Small intestine (tissue), 7 donors: ENCODE measurements at regions not wholly inside any gene's neighbourhood (a gene's known extent, or its start where the extent isn't known, plus 50 kb on each side); places are given as distances from the start of the nearest gene placed in this dataset.

Source experiments
- DNase-seq, 2 donors: peaks; one replicate each; pipeline versions ENCODE4 v3.0.0 to v3.0.0-alpha.2; 2013
- FAIRE-seq: peaks from 2 replicates; lab custom pipeline; 2012; peaks lifted over from hg19 to GRCh38; lab: Jason Lieb, UNC
- H3K27ac ChIP-seq, 3 donors: one replicate each; pipeline ENCODE4 v1.5.1; 2013; ENCODE audit warnings: low read length in 2 of 3, mild to moderate bottlenecking in 2 of 3, control low read depth in 1 of 3, inconsistent platforms in 1 of 3, low read depth in 1 of 3, moderate library complexity in 1 of 3
- H3K27me3 ChIP-seq, 3 donors: one replicate each; pipeline ENCODE4 v1.6.1; 2013; ENCODE audit warnings: low read length in 3 of 3, inconsistent platforms in 1 of 3; ENCODE audit not compliant: control insufficient read depth in 3 of 3, insufficient read depth in 3 of 3
- H3K36me3 ChIP-seq, 3 donors: one replicate each; pipeline ENCODE4 v1.6.1; 2013; ENCODE audit warnings: low read length in 3 of 3, inconsistent platforms in 1 of 3, low read depth in 1 of 3, mild to moderate bottlenecking in 1 of 3, moderate library complexity in 1 of 3; ENCODE audit not compliant: control insufficient read depth in 3 of 3, insufficient read depth in 2 of 3
- H3K4me1 ChIP-seq, 3 donors: one replicate each; pipeline ENCODE4 v1.6.1; 2013; ENCODE audit warnings: low read length in 2 of 3, inconsistent platforms in 1 of 3, low read depth in 1 of 3, mild to moderate bottlenecking in 1 of 3, moderate library complexity in 1 of 3; ENCODE audit not compliant: control insufficient read depth in 3 of 3, insufficient read depth in 2 of 3
- H3K4me3 ChIP-seq, 3 donors: one replicate each; pipeline ENCODE4 v1.5.1; 2013; ENCODE audit warnings: low read length in 3 of 3, control low read depth in 1 of 3, inconsistent platforms in 1 of 3, low read depth in 1 of 3, mild to moderate bottlenecking in 1 of 3, moderate library complexity in 1 of 3
- H3K9me3 ChIP-seq, 2 donors: one replicate each; pipeline ENCODE4 v1.6.1; 2013; ENCODE audit warnings: low read depth in 1 of 2, low read length in 1 of 2; ENCODE audit not compliant: control insufficient read depth in 2 of 2, insufficient read depth in 1 of 2
- WGBS, 3 donors: extraction: QIAGEN DNeasy Blood & Tissue Kit; methylation state at CpG; one replicate each; pipeline ENCODE4 v1.1.7; 2013; 5-methylcytosine and 5-hydroxymethylcytosine counted together
- donor health status: healthy with polysubstance abuse.
- donor health status: control.
- donor health status: control.
- donor health status: Bipolar disorder and iron deficiency.
- donor health status: healthy.

- DNase-seq (peak; percentile 17 to 52), FAIRE-seq (no peak)
- no peak overlapping the region for H3K4me3 ChIP-seq
- no peaks in the 10 kb centered on the region for H3K27me3 ChIP-seq
- peak overlapping the region in 1 of 3 donors; percentile 34 for H3K27ac ChIP-seq
- H3K9me3 ChIP-seq, result no peaks in the 10 kb centered on the region
- WGBS, 3 donors, result 51 to 58% (median 58%) methylated on average over 6 of the region's 6 CpGs
- H3K4me1 ChIP-seq, result peaks cover 0 to 19% (median 2%) of the 10 kb centered on the region in 3 donors
- H3K36me3 ChIP-seq, result no peaks in the 10 kb centered on the region
Observed at GRCh38 chr12:59077575-59078426, 157.5 kb upstream of the LRIG3 start.

- no peak overlapping the region for H3K4me3 ChIP-seq
- DNase-seq, result peak in 1 of 2 donors; percentile 25
- 7 to 37% (median 23%) methylated on average over 3 of the region's 3 CpGs for WGBS, 3 donors
- H3K36me3 ChIP-seq, result no peaks in the 10 kb centered on the region
- H3K9me3 ChIP-seq, result no peaks in the 10 kb centered on the region
- H3K27me3 ChIP-seq, result no peaks in the 10 kb centered on the region
- peaks cover 0 to 13% (median 2%) of the 10 kb centered on the region in 3 donors for H3K4me1 ChIP-seq
- H3K27ac ChIP-seq, result peak overlapping the region in 1 of 3 donors; percentile 34
- FAIRE-seq, result no peak
Observed at GRCh38 chr12:59077153-59077552, 156.8 kb upstream of the LRIG3 start.

- no peaks in the 10 kb centered on the region for H3K27me3 ChIP-seq
- DNase-seq (no peak), FAIRE-seq (no peak)
- H3K4me3 ChIP-seq, result no peak overlapping the region
- peaks cover 0 to 12% (median 2%) of the 10 kb centered on the region in 3 donors for H3K4me1 ChIP-seq
- WGBS, 3 donors, result 35 to 58% (median 52%) methylated on average over 1 of the region's 1 CpG
- H3K27ac ChIP-seq, result no peak overlapping the region
- no peaks in the 10 kb centered on the region for H3K9me3 ChIP-seq
- H3K36me3 ChIP-seq, result no peaks in the 10 kb centered on the region
Observed at GRCh38 chr12:59076622-59077021, 156.3 kb upstream of the LRIG3 start.

GRCh38 chr12:59075968-59076490, 155.7 kb upstream of the LRIG3 start:
- no peaks in the 10 kb centered on the region for H3K9me3 ChIP-seq
- WGBS, 3 donors, result 93 to 98% (median 96%) methylated on average over 4 of the region's 4 CpGs
- DNase-seq, result no peak
- no peaks in the 10 kb centered on the region for H3K36me3 ChIP-seq
- FAIRE-seq, result no peak
- peaks cover 0 to 12% (median 2%) of the 10 kb centered on the region in 3 donors for H3K4me1 ChIP-seq
- H3K27me3 ChIP-seq, result no peaks in the 10 kb centered on the region
- no peak overlapping the region for H3K4me3 ChIP-seq
- H3K27ac ChIP-seq, result no peak overlapping the region

GRCh38 chr12:59075141-59075540, 154.8 kb upstream of the LRIG3 start:
- DNase-seq (no peak), FAIRE-seq (no peak)
- Histone ChIP-seq H3K36me3 (no peaks in the 10 kb centered on the region), H3K4me3 (no peak overlapping the region), H3K9me3 (no peaks in the 10 kb centered on the region), H3K27me3 (no peaks in the 10 kb centered on the region), H3K27ac (no peak overlapping the region), H3K4me1 (peaks cover 0 to 12% (median 2%) of the 10 kb centered on the region in 3 donors)
- WGBS, 3 donors, result 40 to 66% (median 50%) methylated on average over 3 of the region's 3 CpGs

GRCh38 chr12:59070322-59070933, 150.1 kb upstream of the LRIG3 start:
- 22 to 46% (median 29%) methylated on average over 3 of the region's 3 CpGs for WGBS, 3 donors
- Histone ChIP-seq H3K27ac (no peak overlapping the region), H3K4me1 (peaks cover 0 to 9% (median 3%) of the 10 kb centered on the region in 3 donors), H3K27me3 (no peaks in the 10 kb centered on the region), H3K4me3 (no peak overlapping the region), H3K9me3 (no peaks in the 10 kb centered on the region), H3K36me3 (no peaks in the 10 kb centered on the region)
- DNase-seq, result no peak
- no peak for FAIRE-seq

GRCh38 chr12:59069516-59069915, 149.2 kb upstream of the LRIG3 start:
- 62 to 89% (median 89%) methylated on average over 1 of the region's 1 CpG for WGBS, 3 donors
- DNase-seq (no peak), FAIRE-seq (no peak)
- Histone ChIP-seq H3K27me3 (no peaks in the 10 kb centered on the region), H3K4me1 (peaks cover 0 to 6% (median 3%) of the 10 kb centered on the region in 3 donors), H3K36me3 (no peaks in the 10 kb centered on the region), H3K4me3 (no peak overlapping the region), H3K9me3 (no peaks in the 10 kb centered on the region), H3K27ac (no peak overlapping the region)

- Histone ChIP-seq H3K4me1 (peaks cover 0 to 6% (median 3%) of the 10 kb centered on the region in 3 donors), H3K4me3 (no peak overlapping the region), H3K36me3 (no peaks in the 10 kb centered on the region), H3K27ac (no peak overlapping the region), H3K9me3 (no peaks in the 10 kb centered on the region), H3K27me3 (no peaks in the 10 kb centered on the region)
- FAIRE-seq (no peak), DNase-seq (no peak)
- 83 to 96% (median 92%) methylated on average over 3 of the region's 3 CpGs for WGBS, 3 donors
Observed at GRCh38 chr12:59068436-59068835, 148.1 kb upstream of the LRIG3 start.
